Esophagus mucosa (tissue), 1 donor: ENCODE measurements at regions not wholly inside any gene's neighbourhood (a gene's known extent, or its start where the extent isn't known, plus 50 kb on each side); places are given as distances from the start of the nearest gene placed in this dataset.

Source experiments
- ATAC-seq: fragments of 200-7000 bp; cut with Tn5 transposase; one replicate; pipeline ENCODE4 v1.9.1; 2020
- donor health status: DM: yes; HTN: yes; CAD: no.

- no peak for ATAC-seq
Observed at GRCh38 chr17:77862890-77863813, 95.4 kb upstream of the TNRC6C start.

GRCh38 chr17:77863814-77864161 is 94.7 kb upstream of the TNRC6C start:
- ATAC-seq = peak; percentile 32

GRCh38 chr17:77864234-77865111 is 94.0 kb upstream of the TNRC6C start:
- ATAC-seq = no peak

DNA sequence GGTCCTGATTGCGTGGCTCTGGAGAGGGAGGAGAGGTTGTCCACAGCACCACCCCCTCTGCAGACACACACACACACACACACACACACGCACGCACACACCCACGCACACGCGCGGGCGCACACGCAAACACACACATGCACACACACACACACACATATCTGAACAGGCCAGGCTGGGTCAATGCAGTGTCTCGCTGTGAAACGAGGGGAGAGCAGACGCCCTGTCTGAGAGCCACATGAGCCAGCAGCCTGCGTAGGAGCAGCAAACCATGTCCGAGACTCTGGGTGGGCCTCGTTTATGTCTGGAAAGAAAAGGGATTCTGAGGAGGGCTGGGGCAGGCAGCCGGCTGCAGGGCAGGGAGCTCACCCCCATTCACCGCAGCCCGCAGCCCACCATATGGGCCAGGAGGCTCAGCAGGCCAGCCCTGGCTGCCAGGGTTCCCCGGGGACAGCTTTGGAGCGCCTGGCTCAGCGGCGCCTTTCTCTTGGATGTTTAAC is 93.3 kb upstream of the TNRC6C start:
- no peak for ATAC-seq

DNA sequence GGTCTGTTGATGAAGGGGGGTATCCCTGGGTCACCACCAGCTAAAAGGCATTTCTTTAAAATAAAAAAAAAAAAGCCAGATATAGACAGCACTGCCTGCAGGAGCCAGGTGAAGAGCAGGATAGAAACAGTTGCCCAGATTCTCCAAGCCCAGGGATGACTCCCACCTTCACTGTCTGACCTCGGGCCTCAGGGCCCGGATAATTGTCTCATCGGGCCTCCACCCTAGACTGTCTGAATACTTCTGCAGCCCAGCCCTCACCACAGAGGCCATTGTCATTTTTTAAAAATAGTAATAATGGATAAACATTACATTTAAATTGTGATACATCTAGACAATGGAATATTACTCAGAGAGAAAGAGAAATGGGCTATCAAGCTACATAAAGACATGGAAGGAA is 92.8 kb upstream of the TNRC6C start:
- no peak for ATAC-seq

- ATAC-seq = peak; percentile 4
Observed at GRCh38 chr17:77867308-77867781, 91.2 kb upstream of the TNRC6C start.

- no peak for ATAC-seq
Observed at GRCh38 chr17:77867976-77868713, 90.4 kb upstream of the TNRC6C start.

- ATAC-seq = no peak
Observed at GRCh38 chr17:77869041-77869599, 89.4 kb upstream of the TNRC6C start.

DNA sequence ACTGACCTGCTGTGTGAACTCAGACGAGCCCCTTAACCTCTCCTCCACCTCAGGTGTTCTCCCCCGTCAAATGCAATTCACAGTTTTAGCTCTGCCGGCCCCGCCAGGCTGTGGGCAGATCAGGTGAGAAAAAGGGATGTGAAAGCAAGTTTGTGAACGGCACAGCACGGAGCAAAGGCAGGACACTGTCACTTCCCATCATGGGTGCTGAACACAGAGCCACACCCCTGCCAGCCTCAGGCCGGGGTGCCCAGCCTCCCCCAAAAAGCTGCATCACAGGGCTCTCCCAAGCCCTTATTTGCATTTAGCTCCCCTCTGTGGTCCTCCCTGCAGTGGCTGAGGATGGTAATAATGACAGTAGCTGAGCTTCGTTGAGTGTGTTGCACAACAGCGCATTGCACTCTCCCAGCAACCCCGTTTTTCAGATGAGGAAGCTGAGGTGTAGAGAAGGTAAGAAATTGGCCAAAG is 88.8 kb upstream of the TNRC6C start:
- peak; percentile 74 for ATAC-seq

DNA sequence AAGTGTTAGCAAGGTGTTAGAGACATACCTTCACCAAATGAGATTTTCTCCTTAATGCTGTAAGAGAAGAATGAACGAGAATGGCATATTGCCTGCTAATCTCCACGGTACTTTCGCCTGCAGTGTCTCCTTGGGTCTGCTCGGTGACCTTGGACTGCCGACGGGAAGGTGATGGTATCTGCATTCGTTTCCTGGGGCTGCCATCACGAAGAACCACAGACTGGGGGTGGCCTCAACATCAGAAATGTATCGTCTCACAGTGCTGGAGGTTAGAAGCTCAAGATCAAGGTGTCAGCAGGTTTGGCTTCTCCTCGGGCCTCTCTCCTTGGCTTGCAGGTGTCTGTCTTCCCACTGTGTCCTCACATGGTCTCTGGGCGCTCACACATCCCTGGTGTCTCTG is 86.3 kb upstream of the TNRC6C start:
- no peak for ATAC-seq

DNA sequence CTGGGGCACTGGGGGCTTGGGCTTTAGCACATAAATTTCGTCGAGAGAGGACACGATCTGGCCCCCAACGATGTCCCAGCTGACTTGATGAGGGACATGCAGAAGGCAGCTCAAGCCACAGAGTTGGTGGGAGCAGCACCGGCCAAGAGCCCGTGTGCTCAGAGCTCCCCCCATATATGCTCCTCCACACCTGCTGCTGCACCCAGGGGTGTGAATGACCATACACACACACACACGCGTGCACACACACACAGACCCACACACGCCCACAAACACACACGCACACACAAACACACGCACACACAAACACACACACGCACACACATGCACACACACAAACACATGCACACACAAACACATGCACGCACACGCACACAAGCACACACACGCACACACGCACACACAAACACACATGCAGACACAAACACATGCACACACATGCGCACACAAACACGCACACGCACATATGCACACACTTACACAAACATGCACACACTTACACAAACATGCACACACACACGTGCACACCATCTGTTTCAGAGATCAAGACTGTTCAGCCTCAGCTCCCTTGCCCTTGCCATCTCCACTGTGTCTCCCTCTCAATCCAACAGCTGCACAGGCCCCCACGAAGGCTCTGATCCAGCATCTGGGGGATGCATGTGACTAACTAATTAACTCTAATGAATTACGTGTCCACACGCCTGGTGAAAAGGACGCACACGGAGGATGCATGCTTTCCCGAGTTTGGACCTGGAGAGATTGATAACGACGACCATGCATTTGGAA is 85.6 kb upstream of the TNRC6C start:
- no peak for ATAC-seq

- no peak for ATAC-seq
Observed at GRCh38 chr17:77873500-77874302, 84.8 kb upstream of the TNRC6C start.

- ATAC-seq = no peak
Observed at GRCh38 chr17:77874303-77875050, 84.0 kb upstream of the TNRC6C start.

- no peak for ATAC-seq
Observed at GRCh38 chr17:77875051-77875780, 83.3 kb upstream of the TNRC6C start.

DNA sequence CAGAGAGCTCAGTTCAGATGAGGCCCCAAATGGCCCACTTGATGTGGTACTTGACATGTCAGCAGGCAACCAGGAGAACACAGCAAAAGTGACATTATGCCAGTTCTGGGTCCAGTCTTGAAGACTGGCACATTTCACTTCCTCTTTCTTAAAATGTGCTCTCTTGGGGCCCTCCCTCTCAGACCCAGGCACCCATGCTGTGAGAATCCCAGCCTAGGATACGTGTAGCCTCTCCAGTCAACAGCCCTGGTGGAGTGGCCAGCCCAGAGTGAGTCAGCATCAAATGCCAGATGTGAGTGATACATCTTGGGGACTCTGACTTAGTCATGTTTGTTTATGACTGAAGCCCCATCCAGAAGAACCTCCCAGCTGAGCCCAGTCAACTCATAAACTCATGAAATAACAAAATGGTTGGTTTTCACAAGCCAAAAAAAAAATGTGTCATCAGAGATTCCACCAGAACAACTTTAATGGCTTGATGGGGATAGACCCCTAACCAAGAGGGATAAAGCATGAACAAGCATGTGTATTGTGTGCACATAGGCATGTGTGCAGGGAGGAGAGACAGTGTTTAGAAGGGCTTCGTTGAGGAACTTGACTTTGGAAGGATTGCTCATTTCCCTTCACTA is 82.5 kb upstream of the TNRC6C start:
- peak; percentile 36 for ATAC-seq

DNA sequence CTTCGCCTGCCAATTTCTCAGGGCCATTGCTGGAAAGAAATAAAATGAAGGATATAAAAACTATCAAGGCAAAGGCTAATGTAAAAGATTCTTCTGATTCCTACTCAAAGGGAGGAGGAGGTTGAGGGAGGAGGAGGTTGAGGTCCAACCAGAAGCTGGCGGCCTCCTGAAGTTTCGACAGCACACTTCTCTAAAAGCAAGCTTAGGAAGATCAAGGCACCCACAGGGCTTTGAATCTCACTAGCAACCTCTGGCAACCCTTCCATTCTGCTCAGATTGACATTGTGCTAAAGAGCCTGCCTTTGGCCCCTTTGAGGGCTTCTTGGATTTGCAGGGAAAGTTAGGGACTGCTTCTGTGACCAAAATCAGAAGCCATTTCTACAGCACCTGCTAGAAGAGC is 81.5 kb upstream of the TNRC6C start:
- no peak for ATAC-seq

- no peak for ATAC-seq
Observed at GRCh38 chr17:77877646-77878355, 80.7 kb upstream of the TNRC6C start.
